ENCODE measurements at regions not wholly inside any gene's neighbourhood (a gene's known extent, or its start where the extent isn't known, plus 50 kb on each side); places are given as distances from the start of the nearest gene placed in this dataset.
A peak's percentile ranks its signal among the peaks of the same experiment; 100 is the strongest.

- peak in 7 of 11 experiments; percentile 16 to 49 (median 31) for TF ChIP-seq CTCF (IDR thresholded peaks at IDR 0.05 in 8 of 11, conservative IDR thresholded peaks at IDR 0.05 in 3 of 11)
- TF ChIP-seq POLR2AphosphoS5 (IDR thresholded peaks at IDR 0.05): no peak
Observed at GRCh38 chr5:174317256-174317894, 271.9 kb downstream of the NSG2 start.
